NCI-H460 (cell line): ENCODE measurements at regions not wholly inside any gene's neighbourhood (a gene's known extent, or its start where the extent isn't known, plus 50 kb on each side); places are given as distances from the start of the nearest gene placed in this dataset.

Source experiments
- DNase-seq: peaks from one replicate; pipeline ENCODE4 v3.0.0-alpha.2; 2016; ENCODE audit warnings: low read depth; ENCODE audit errors: extremely low read depth

- no peak for DNase-seq
These were observed 52.2 kb upstream of the DAB2IP start for GRCh38 chr9:121598965-121599871.

- DNase-seq: no peak
These were observed 51.4 kb upstream of the DAB2IP start for GRCh38 chr9:121599872-121600585.

- no peak for DNase-seq
These were observed 50.2 kb upstream of the DAB2IP start for GRCh38 chr9:121601194-121601593.
